Mucosa of descending colon (tissue), 3 donors: ENCODE measurements at regions not wholly inside any gene's neighbourhood (a gene's known extent, or its start where the extent isn't known, plus 50 kb on each side); places are given as distances from the start of the nearest gene placed in this dataset.

ENCODE experiments used
- ATAC-seq: fragments of 200-7000 bp; cut with Tn5 transposase; one replicate; pipeline ENCODE4 v1.9.1; 2020; ENCODE audit warnings: mild to moderate bottlenecking, moderate library complexity
- DNase-seq, 3 donors: peaks; one replicate each; pipeline ENCODE4 v3.0.0-alpha.2; 2020
- H3K36me3 ChIP-seq: fragments of 200-600 bp; one replicate; pipeline ENCODE4 v1.8.0; 2021; ENCODE audit warnings: low read depth, mild to moderate bottlenecking
- H3K4me1 ChIP-seq: fragments of 200-600 bp; one replicate; pipeline ENCODE4 v1.8.0; 2021; ENCODE audit warnings: low read depth, mild to moderate bottlenecking
- H3K4me3 ChIP-seq: fragments of 200-600 bp; one replicate; pipeline ENCODE4 v1.8.0; 2021; ENCODE audit warnings: mild to moderate bottlenecking
- H3K9me3 ChIP-seq: fragments of 200-600 bp; one replicate; pipeline ENCODE4 v1.8.0; 2021; ENCODE audit warnings: mild to moderate bottlenecking
- intact Hi-C, 2 donors: fragments of 100-400 bp; cut with DNase I in 1 of 2; cut with micrococcal nuclease in 1 of 2; formaldehyde crosslinking; loops; one replicate each; pipeline versions ENCODE4 v1.11.0 to v1.11.1; 2022; cut with DNase I, micrococcal nuclease
- TF ChIP-seq, protein P1 (sequence below): fragments of 200-600 bp; IDR thresholded peaks from one replicate; pipeline ENCODE4 v1.8.0; 2022; ENCODE audit warnings: antibody characterized with exemption, mild to moderate bottlenecking
- donor health status: DM: no; HTN: no; CAD: no; lungs with moderate emphysema.
- donor health status: DM: no; HTN: no; CAD: no.
- donor health status: DM: no; HTN: yes; CAD: no.

DNA sequence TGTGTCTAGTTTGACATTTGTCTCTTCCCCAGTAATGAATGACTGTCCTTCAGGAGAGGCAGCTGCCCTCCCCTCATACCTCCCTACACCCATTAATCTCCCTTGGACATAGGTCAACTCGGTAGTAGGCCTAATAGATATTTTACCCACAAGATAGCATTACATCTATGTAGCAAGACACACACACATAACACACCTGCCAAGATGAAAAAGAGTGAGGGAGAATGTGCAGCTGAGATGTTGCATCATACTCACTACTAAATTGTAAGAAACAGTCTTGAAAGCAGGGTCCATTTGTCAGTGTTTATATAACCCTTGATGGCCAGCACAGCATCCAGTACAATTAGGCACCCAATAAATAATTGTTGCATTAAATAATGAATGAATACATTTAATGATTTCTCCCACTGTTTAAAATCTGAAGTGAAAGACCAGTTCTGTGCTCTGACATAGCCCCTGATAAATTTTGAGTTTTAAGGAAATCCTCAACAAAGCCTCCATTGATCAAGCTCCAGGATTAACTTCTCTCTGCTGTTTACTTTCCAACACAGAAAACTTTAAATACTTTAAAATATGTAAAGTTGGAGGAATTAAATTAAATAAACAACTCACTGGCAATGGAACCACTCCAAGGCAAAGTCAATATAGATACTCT is 440.8 kb upstream of the RASGEF1B start:
- Histone ChIP-seq H3K36me3 (no peaks in the 10 kb centered on the region), H3K4me3 (no peak overlapping the region), H3K9me3 (no peaks in the 10 kb centered on the region), H3K4me1 (no peaks in the 10 kb centered on the region)
- no peak for ATAC-seq
- intact Hi-C loops = no loop called here
- DNase-seq = no peak
- TF ChIP-seq, protein P1, sequence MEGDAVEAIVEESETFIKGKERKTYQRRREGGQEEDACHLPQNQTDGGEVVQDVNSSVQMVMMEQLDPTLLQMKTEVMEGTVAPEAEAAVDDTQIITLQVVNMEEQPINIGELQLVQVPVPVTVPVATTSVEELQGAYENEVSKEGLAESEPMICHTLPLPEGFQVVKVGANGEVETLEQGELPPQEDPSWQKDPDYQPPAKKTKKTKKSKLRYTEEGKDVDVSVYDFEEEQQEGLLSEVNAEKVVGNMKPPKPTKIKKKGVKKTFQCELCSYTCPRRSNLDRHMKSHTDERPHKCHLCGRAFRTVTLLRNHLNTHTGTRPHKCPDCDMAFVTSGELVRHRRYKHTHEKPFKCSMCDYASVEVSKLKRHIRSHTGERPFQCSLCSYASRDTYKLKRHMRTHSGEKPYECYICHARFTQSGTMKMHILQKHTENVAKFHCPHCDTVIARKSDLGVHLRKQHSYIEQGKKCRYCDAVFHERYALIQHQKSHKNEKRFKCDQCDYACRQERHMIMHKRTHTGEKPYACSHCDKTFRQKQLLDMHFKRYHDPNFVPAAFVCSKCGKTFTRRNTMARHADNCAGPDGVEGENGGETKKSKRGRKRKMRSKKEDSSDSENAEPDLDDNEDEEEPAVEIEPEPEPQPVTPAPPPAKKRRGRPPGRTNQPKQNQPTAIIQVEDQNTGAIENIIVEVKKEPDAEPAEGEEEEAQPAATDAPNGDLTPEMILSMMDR = no peak

DNA sequence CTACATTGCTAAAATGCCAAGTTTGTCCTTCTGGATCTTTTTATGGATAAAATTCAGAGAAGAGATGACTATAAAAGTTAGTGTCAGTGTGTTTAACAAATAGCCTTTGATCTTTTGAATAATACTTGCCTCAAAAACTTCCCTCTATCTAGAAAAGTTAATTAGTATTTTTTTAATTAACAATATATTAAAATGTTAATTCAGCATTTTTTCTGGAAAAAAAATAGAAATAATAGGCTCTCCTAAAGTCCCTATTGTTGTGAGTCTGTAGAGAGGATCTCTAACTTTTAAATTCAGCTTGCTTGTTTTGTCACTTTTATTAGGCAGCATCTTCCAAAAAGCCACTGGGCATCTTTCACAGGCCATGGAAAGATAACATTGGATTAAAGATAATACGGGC is 435.2 kb upstream of the RASGEF1B start:
- intact Hi-C loops = no loop called here
- no peaks in the 10 kb centered on the region for H3K36me3 ChIP-seq
- DNase-seq (no peak), ATAC-seq (no peak)
- no peak overlapping the region for H3K4me3 ChIP-seq
- TF ChIP-seq, protein P1 = no peak
- H3K4me1 ChIP-seq = no peaks in the 10 kb centered on the region
- no peaks in the 10 kb centered on the region for H3K9me3 ChIP-seq

DNA sequence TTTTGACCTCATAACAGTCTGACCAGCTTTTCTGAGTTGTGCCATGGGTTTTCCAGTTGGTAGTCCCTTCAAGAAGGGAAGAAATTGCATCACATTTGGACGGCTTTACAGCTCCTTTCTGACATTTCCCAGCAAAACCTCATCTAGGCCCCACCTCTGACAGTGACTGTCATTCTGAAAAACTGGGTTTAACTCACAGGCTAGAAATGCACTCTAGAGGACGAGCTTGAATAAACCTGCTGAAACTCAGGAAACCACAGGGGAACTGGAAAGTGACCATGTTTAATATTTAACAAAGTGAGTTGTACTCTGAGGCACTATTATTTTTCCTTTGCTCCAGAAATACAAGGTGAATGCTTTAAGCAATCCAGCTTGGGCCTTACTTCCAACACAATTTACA is 434.3 kb upstream of the RASGEF1B start:
- H3K9me3 ChIP-seq = no peaks in the 10 kb centered on the region
- no peak overlapping the region for H3K4me3 ChIP-seq
- H3K4me1 ChIP-seq = no peaks in the 10 kb centered on the region
- TF ChIP-seq, protein P1 = no peak
- DNase-seq (no peak), ATAC-seq (no peak)
- no peaks in the 10 kb centered on the region for H3K36me3 ChIP-seq
- intact Hi-C loops = no loop called here

DNA sequence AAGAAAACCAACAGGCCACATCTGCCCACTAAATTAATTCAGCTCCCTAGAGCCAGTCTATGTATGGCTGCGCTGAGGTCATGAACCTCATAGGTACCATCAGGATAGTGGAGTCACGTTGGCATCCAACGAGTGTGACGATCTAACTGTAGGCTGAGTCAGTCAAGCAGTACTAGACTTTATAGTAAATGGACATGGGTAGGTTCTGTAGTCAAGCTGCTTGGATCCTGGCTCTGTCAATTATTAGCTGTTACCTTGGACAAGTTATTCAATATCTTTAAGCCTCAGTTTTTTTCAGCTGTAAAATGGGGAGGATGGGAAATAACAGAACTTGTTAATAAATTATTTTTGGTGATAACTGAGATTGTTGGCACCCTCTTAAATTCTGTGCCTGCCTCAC is 432.4 kb upstream of the RASGEF1B start:
- Histone ChIP-seq H3K9me3 (no peaks in the 10 kb centered on the region), H3K36me3 (no peaks in the 10 kb centered on the region), H3K4me1 (no peaks in the 10 kb centered on the region), H3K4me3 (no peak overlapping the region)
- ATAC-seq (no peak), DNase-seq (no peak)
- TF ChIP-seq, protein P1 = no peak
- intact Hi-C loops = no loop called here

DNA sequence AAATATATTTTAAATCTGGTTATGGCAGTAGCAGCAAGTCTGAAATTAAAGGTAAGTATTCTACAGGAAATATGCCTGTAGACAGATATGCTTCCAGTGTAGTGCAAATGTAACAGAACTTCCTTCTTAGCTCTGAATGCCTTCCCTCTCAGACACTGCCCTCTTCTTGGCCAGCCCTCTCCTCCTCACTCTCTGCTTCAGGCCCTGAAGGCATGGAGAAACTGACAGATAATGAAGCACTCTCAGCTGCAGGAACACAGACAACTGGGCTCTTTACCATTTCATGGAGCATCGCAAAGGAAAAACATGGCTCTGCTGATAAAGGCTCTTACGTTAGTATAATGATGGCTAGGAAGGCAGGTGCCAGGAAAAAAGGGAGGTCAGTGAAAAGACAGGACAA is 431.5 kb upstream of the RASGEF1B start:
- TF ChIP-seq, protein P1 = no peak
- ATAC-seq = no peak
- Histone ChIP-seq H3K9me3 (no peaks in the 10 kb centered on the region), H3K4me1 (no peaks in the 10 kb centered on the region), H3K4me3 (no peak overlapping the region), H3K36me3 (no peaks in the 10 kb centered on the region)
- intact Hi-C loops = no loop called here
- DNase-seq = no peak
